GM18520 (cell line): ENCODE measurements at regions not wholly inside any gene's neighbourhood (a gene's known extent, or its start where the extent isn't known, plus 50 kb on each side); places are given as distances from the start of the nearest gene placed in this dataset.
"Not testable (repeated sequence)": the region's sequence is repeated elsewhere in the genome, so short reads cannot be mapped to it uniquely, and the experiment has no call there.

ENCODE experiments used
- ATAC-seq: cut with Tn5 transposase; IDR thresholded peaks from one replicate; pipeline ENCODE4 v1.9.1; 2021; ENCODE audit not compliant: unreplicated experiment

DNA sequence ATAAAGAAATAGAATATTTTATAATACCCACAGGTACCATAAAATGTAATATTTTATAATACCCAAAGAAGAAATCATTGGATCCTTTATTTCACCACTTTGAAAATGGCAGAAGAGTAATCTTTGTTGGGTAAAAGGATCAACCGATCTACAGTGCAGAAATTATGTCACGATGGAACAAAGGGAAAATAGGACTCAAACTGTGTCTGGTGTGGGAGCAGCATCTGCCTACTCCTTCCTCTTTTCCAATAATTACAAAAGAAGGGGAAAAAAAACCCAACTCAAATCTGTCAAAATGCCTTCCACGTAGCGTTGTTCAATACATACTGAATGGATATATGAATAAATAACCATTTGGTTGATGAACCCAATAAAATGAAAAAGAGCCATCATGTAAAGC is 492.6 kb upstream of the TBL1XR1 start:
- no peak for ATAC-seq

GRCh38 chr3:177690306-177690705 is 493.0 kb upstream of the TBL1XR1 start:
- no peak for ATAC-seq

DNA sequence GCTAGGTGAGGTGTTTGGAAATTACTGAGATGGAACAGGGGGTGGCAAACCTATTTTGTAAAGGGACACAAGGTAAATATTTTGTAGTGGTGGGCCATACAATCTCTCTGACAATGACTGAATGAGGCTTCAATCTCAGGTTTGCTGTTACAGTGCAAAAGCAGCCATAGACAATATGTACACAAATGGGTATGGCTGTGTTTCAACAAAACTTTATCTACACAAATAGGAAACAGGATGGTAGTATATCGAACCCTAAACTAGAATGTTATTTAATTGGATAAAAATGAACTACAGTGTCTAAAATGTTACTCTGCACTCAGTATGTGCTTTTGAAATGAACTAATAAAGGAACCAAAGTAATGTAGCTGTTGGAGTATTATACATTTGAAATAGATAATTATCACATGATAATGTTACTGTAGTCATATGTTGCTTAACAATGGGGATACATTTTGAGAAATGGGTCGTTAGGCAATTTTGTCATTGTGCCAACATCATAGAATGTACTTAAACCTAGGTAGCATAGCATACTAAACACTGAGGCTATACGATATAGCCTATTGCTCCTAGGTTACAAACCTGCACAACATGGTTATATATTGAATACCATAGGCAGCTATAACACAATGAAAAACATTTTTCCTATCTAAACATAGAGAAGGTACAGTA is 495.2 kb upstream of the TBL1XR1 start:
- no peak for ATAC-seq

DNA sequence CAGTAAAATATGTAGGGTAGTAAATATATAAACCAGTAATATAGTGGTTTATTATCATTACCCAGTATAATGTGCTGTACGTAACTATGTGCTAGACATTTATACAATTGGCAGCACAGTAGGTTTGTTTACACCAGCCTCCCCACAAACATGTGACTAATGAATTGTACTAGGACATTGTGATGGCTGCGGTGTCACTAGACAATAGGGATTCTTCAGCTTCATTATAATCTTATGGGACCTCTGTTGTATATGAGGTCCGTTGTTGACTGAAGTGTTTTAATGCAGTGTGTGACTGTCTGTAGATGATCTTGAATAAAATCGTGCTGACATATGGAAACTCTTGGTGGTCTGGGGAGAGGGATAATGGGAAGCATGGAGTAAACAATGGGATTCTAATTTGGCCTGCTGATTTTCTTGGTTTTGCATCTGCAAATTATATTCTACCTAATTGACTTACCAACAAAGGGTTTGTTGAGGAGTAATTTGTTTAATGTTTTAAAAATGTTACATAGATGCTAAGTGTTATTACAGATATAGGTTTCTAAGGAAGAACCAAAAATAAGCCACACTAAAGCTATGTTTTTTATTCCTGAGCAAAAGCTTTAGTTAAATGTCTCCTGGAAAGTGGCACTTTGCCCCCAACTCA is 496.5 kb upstream of the TBL1XR1 start:
- ATAC-seq: no peak

GRCh38 chr3:177694316-177694715 is 497.0 kb upstream of the TBL1XR1 start:
- ATAC-seq: no peak

- ATAC-seq: no peak
Measured at GRCh38 chr3:177694951-177695350, 497.7 kb upstream of the TBL1XR1 start.

GRCh38 chr3:177700117-177700516 is 502.8 kb upstream of the TBL1XR1 start:
- ATAC-seq: no peak

DNA sequence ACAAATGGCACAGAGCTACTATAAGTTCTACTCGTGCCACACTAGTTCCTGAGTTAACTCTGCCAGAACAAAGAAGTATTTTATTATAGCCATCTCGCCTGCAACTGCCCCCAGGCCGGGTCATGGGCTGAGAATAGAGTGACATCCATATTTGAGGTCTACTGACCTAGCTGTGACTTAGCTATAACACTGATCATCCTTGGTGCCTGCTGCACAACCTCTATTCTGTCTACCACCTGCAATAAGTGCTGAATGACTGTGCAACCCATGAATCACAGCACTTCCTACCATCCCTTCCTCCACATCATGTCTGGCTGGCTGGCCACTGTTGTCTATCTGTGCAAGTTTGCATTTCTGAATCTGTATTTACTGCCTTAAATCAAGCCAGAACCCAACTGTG is 506.5 kb upstream of the TBL1XR1 start:
- ATAC-seq: no peak

DNA sequence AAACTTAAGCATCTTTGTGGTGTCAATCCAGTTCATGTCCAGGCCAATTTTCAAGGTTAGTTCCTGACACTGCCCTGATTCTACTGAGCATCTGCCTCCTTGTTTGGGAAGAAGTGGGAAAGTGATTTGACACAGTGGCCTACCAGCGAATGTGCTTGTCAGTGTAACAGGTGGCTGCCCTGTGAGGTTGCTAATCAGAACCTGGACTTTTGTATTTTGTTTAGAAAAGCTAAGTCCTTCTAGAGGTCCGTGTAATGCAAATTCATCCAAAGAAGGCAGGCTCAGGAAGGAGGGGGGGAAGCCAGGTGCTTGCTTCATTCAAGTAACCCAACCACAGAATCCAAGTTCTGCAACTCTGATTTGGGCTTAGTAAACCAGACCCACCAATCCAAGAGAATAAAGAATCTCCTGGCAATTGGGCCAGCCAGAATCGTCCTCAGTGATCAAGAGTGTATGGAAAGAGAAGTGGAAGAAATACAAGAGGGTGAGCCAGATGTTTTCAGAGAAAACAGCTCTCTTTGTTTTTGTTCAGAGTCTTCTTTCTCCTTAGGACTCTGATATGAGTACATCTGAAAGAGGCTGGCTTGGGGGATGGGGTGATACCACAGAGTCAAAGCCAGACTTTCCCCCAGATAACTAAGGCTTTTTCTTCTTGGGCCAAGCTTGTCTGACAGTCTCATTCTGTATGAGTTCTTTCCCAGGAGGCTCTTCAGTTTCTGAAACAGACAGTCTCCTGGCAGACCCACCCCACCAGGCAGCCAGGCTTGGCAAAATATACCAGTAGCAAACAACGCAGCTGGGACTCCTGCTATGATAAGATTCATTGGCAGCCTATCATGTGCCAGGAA is 508.9 kb upstream of the TBL1XR1 start:
- no peak for ATAC-seq

GRCh38 chr3:177709470-177709869 is 512.2 kb upstream of the TBL1XR1 start:
- ATAC-seq: not testable (repeated sequence)

- no peak for ATAC-seq
Measured at GRCh38 chr3:177710506-177710905, 513.2 kb upstream of the TBL1XR1 start.

DNA sequence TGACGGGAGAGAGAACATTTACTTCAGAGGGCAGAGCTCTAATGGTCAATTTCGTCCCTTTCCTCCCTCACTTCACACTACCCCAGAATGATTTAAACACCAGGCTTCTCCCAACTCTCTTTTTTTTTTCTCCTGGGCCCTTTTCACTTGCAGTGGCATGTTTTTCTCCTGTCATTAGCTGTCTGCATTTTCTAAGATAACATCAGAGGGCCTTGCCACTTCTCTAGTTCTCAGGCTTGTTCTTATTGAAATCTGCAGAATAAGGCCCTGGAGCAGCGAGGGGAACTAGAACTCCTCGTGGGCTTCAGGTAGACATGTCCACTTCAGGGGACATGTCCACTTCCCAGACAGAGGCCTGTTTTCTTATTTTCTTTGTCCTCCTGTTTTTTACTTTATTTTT is 514.4 kb upstream of the TBL1XR1 start:
- ATAC-seq: no peak

DNA sequence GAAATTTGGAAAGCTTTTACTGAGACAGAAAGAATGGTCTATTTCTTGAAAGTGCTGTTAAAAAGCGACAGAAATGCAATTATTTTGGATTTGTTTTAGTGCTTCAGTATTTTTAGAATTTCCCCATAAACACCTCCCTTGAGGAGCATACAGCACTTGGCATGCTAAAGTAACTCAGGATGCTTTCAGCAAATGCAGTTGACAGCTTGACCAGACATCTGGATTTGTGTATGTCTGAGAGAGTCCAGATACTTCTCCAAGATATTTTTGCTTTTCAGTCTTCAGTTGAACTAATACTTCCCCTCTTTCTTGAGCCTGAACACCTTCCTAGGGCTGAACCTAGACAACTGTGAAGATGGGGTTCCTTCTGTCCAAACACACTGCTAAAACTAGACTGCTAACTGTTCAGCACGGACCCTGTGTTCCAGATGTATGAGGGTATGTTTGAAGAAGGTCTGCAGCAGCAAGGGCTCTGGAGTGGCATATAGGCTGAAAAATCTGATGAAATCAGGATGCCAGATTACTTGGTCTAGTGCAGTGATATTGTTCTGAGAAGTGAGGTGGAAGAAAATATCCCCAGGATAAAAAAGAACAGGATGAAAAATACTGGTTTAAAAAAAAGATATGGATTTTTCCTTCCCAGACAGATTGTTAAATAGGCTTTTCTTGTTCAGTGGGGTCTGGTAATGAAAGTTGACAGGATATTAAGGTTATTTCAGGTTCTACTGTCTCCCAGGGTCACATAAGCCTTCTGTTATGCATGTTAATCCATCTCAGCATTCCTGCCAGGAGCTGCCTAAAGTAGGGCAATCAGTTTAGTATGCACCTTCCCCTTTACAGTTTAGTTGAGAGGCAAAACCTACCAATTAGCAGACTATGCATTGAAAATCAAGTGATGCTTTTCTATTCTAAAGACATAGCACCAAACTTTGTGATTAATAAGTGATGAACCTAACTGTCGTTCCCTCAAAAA is 516.9 kb upstream of the TBL1XR1 start:
- no peak for ATAC-seq

DNA sequence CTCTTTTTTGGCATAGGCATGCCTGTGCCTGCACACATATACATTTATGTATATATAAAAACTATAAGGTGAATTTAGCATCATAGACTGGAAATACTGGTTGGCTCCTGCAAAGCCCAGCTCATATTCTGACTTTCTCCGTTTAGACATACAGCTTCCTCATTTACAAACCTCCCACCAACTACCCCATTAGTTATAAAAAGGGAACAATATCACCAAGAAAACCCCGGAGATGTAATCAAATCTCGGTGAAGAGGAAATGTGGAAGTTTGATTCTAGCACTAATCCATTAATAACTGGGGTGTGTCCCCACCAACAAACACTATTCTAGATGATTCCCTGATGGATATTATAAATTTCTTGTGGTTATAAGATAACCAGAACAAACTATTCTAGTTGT is 517.7 kb upstream of the TBL1XR1 start:
- no peak for ATAC-seq

DNA sequence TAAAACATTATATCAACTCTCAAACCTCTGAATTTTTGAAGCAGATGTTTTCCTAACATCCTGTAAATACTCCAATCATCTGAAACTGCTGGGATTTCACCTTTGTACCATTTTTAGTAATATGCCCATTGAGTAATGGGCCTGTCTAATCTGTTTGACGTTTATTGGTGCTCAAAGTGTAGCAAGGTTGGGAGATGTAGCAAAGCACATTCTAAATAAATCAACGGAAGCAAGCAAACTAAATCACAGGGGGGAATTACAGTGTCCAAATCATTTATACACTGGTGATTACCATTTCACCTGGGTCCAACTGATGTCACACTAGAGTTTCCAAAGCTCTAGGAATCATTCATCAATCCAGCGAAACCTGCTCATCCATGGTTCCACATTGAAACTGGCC is 518.7 kb upstream of the TBL1XR1 start:
- no peak for ATAC-seq

DNA sequence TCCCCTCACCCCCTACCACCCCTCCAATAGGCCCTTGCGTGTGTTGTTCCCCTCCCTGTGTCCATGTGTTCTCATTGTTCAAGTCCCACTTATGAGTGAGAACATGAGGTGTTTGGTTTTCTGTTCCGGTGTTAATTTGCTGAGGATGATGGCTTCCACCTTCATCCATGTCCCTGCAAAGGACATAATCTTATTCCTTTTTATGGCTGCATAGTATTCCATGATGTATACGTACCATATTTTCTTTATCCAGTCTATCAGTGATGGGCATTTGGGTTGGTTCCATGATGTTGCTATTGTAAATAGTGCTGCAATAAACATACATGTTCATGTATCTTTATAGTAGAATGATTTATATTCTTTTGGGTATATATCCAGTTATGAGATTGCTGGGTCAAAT is 523.6 kb upstream of the TBL1XR1 start:
- ATAC-seq: not testable (repeated sequence)

GRCh38 chr3:177721864-177722785 is 524.8 kb upstream of the TBL1XR1 start:
- no peak for ATAC-seq

DNA sequence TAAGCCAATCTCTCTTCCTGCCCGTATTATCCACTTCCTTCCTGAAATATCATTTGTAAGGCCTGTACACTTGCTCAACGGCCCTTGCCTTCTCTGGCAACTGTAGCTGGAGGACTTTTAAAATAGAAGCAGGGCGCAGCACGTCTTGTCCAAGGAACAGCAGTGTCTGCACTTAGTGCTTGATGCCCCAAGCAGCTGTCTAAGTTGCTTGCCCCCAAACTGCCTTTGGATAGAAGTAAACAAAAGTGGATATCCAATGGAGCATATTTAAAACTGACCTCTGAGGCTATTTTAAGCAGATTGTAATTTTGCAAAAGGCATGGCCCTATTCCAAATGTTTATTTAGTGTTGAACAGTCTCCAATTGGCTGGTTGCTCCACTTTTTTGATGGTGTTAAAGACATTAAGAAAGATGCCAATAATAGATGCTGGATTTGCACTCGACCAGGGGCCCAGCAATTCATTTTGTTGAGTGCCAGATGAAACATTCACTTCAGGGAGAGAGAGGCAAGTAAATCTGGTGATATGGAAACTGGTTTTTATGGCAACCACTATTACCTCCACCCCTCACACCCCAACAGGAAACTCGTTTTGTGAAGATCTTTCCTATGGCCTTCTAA is 526.8 kb upstream of the TBL1XR1 start:
- no peak for ATAC-seq

DNA sequence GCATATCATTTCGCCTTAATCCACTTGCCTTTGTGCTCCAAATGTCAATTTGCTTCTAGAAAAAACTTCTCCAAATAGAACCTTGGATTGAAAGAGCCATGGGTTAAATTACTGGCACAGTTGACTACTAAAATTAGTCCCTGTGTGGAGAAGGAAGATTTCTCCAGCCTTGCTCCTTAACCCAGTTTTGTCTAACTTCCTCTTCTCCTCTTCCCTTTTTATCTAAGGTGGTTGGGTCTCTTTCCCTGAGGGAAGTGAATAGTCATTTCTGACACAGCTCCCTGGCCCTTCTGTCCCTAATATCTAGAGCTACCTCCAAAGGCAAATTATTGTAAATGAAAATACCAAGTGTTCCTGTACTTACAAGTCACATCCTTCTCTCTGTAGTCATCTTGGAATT is 527.9 kb upstream of the TBL1XR1 start:
- no peak for ATAC-seq
